ENCODE measurements at regions not wholly inside any gene's neighbourhood (a gene's known extent, or its start where the extent isn't known, plus 50 kb on each side); places are given as distances from the start of the nearest gene placed in this dataset.

GRCh38 chrX:114181195-114181594, 402.7 kb upstream of the HTR2C start:
- TF ChIP-seq EZH2 (IDR thresholded peaks at IDR 0.05; ENCODE audit: low read depth, low read length, severe bottlenecking) (no peak), GABPA (IDR thresholded peaks at IDR 0.05; ENCODE audit: borderline replicate concordance, insufficient read depth, low read length) (no peak), CHD7 (IDR thresholded peaks at IDR 0.05; ENCODE audit: insufficient replicate concordance, low read length) (no peak), CTCF (IDR thresholded peaks at IDR 0.05; ENCODE audit: control extremely low read depth in 1 of 3, insufficient read depth in 1 of 3, low read depth in 1 of 3, low read length in 3 of 3) (no peak), YY1 (IDR thresholded peaks at IDR 0.05; ENCODE audit: low read depth, low read length) (no peak), SIN3A (conservative IDR thresholded peaks at IDR 0.05 in 1 of 2, IDR thresholded peaks at IDR 0.05 in 1 of 2; ENCODE audit: low read depth in 1 of 2, low read length in 2 of 2) (no peak), ZNF274 (IDR thresholded peaks at IDR 0.05; ENCODE audit: borderline replicate concordance, extremely low read depth, low read length) (no peak), TAF1 (IDR thresholded peaks at IDR 0.05; ENCODE audit: low read depth, low read length) (no peak), JUND (IDR thresholded peaks at IDR 0.05; ENCODE audit: low read length) (no peak), ATF2 (IDR thresholded peaks at IDR 0.05; ENCODE audit: low read length) (no peak), JUN (IDR thresholded peaks at IDR 0.05; ENCODE audit: low read depth, low read length) (no peak), TAF7 (optimal IDR thresholded peaks at IDR 0.05; ENCODE audit: borderline replicate concordance, low read depth, low read length) (no peak), CREB1 (IDR thresholded peaks at IDR 0.05) (no peak), MAX (IDR thresholded peaks at IDR 0.05) (no peak)
